ENCODE measurements at regions not wholly inside any gene's neighbourhood (a gene's known extent, or its start where the extent isn't known, plus 50 kb on each side); places are given as distances from the start of the nearest gene placed in this dataset.

GRCh38 chr7:25520516-25520915, 292.2 kb upstream of the NPVF start:
- no peak for DNase-seq

DNA sequence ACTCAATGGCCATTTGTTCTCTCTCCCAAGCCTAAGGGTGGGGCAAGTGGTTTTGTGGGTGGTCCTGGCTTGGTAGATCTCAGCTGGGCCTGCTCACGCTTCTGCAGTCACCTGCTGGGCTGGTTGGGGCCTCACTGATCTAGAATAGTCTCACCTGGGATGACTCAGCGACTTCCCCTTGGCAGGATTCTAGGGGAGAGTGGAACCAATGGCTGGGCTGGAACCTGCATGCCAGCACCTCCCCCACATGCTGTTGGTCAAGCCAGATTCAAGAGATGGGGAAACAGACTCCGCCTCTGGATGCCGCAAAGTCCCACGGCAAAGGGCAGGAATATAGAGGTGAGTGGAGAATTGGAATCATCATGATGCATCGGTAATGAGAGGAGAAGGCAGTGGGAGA, 292.9 kb upstream of the NPVF start:
- DNase-seq: no peak

DNA sequence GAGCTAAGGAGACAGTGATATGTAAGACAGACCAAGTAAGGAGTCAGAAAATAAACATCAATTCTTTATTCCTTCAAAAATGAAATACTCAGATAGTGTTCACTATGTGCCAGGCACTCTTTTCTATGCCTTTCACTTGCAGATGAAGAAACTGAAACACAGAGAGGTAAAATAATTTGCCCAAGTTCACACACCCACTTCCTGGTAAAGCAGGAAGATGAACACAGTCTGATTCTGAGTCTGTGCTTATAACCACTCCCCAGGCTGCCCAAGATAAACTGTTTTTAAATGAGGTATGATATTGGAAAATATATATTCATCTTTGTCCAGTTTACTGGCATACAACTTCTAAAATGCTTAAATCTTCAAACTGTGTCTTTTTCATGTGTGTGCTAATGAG, 294.4 kb upstream of the NPVF start:
- no peak for DNase-seq

DNA sequence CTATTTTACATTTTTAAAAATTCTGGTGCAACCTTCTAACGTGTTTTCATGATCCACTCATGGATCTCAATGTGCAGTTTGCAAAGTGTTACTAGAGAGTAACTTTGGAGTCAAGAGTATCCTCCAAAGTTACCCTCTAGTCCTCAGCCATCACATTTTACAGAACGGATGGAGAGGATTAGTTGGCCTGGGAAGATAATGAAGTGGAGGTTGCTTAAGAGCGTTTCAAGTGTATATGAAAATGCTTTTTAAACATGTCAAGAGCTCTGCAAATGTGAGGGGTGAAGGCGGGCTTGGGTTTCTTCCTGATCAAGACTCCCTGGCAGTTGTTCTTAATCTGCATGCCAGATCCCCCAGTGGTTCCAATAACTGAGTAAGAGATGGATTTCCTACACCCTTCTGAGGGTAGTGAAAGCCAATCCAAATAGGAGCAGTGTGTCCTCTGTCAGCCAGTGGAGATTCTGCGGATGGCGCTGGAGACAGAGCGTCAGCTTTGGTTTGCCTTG, 299.4 kb upstream of the NPVF start:
- no peak for DNase-seq

DNA sequence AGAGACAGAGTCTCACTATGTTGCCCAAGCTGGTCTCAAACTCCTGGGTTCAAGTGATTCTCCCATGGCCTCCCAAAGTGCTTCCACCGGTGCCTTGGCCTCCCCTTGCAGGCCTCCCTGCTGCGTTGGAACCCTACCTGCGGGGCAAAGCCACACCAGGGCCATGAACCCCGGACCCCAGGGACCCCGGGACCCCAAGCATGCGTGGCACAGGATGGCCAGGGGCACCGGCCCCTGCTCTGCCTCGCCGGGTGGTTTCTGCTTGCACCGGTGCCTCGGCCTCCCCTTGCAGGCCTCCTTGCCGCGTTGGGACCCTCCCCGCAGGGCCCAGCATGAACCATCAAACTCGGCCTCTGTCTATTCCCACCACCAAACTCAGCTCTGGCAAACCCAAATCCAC, 301.0 kb upstream of the NPVF start:
- DNase-seq: no peak

DNA sequence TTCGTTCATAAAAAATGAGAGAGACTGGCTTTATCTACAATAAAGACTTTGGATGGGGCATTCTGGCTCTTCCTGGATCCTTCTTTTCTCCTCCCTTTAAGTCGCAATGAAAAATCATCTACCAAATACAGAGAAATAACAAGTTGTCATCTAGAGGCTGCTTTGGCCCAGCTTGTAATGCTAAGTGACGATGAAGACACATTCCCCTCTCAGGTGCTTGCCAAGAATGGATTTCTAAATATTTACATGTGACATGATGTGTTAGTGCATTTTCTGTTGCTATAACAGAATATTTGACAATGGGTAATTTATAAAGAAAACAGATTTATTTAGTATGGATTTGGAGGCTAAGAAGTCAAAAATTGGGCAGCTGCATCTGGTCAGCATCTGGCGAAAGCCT, 308.6 kb upstream of the NPVF start:
- DNase-seq: no peak

- DNase-seq: no peak
These were observed 309.5 kb upstream of the NPVF start for GRCh38 chr7:25537662-25538375.

- no peak for DNase-seq
These were observed 313.0 kb upstream of the NPVF start for GRCh38 chr7:25541094-25541821.

GRCh38 chr7:25541877-25542276, 313.6 kb upstream of the NPVF start:
- no peak for DNase-seq

DNA sequence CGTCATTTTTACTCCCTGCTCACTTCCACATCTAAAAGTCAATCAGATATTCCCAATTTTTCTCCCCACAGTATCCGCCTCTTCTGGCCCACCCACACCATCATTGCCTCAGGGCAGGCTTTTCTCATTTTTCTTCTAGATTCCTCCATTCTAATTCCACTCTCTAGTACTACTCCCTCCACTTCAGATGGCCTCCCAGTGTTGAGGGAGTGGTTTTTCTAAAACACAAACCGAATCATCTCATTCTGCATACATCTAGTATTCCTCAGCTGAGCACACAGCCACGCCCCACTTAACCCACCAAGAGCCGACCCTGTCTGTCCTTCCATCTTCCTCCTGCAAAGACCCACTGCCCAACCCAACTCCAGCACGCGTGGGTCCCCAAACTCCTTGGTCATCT, 314.9 kb upstream of the NPVF start:
- DNase-seq: no peak

- DNase-seq: no peak
These were observed 315.5 kb upstream of the NPVF start for GRCh38 chr7:25543798-25544197.

- DNase-seq: no peak
These were observed 316.0 kb upstream of the NPVF start for GRCh38 chr7:25544254-25544653.

GRCh38 chr7:25545124-25546008, 317.1 kb upstream of the NPVF start:
- no peak for DNase-seq

DNA sequence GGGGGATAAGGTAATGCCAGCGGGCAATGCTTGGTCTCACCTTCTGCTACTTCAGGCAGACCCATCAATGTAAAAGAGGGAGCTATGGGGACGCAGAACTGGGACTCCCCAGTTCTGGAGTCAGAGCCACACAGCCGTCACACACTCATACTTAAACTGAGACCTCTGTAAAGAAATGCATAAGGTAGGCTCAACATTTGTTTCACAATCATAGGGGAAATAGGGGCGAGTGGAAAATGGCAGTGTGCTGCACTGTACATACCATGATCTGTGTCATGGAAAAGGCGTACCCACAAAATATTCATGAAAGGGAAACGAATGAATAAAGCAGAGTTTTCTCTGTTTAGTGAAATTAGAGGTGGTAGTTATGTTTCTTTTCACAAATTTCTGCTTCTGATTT, 318.0 kb upstream of the NPVF start:
- DNase-seq: no peak

GRCh38 chr7:25549271-25549921, 321.1 kb upstream of the NPVF start:
- DNase-seq: peak; percentile 9

DNA sequence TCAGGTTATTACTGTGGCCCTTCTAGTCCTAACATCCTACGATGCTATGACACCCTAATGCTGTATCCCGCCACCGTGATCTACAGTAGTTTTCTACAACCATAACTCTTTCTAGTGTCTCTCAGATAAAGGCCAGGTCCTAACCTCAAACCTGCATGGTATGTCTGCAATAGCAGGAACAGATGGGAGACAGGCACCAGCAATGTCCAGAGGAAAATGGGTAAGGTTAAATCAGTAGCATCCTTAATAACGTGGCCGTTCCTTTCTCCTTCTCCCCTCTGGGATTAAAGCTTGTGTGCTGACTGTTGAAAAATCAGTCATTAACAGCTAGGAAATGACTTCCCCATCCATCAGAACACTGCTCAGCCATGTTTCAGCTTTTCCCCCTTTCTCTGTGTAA, 321.9 kb upstream of the NPVF start:
- no peak for DNase-seq

GRCh38 chr7:25552998-25553397, 324.7 kb upstream of the NPVF start:
- no peak for DNase-seq

- no peak for DNase-seq
These were observed 325.4 kb upstream of the NPVF start for GRCh38 chr7:25553580-25554291.

GRCh38 chr7:25557379-25557917, 329.2 kb upstream of the NPVF start:
- no peak for DNase-seq

DNA sequence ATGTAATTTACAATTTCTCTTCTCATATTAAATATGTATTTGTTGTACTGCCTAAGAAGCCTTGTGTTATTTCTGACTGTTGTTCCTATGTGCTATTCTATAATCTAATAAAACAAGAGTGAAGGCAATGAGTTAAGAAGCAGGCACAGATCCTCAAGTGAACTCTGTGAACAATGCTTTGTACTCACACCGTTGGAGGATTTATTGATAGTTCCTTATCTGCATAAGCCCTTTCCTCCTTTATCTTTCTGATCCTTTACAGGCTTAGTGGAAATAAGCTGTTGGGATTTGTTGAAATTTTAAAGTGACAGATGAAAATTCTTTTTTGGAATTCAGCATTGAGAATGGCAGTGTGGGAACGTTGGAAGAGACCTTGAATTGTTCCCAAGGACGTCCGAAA, 329.6 kb upstream of the NPVF start:
- no peak for DNase-seq

GRCh38 chr7:25558605-25559004, 330.3 kb upstream of the NPVF start:
- DNase-seq: no peak
